Ovary (tissue), 3 donors: ENCODE measurements at regions not wholly inside any gene's neighbourhood (a gene's known extent, or its start where the extent isn't known, plus 50 kb on each side); places are given as distances from the start of the nearest gene placed in this dataset.

Source experiments
- EP300 ChIP-seq: sonication (generic); formaldehyde crosslinking; IDR thresholded peaks from one replicate; pipeline ENCODE4 v1.6.1; 2017; ENCODE audit warnings: antibody characterized with exemption
- POLR2A ChIP-seq: fragments of 450-650 bp; IDR thresholded peaks from one replicate; pipeline ENCODE4 v1.6.1; 2017; ENCODE audit warnings: antibody characterized with exemption, mild to moderate bottlenecking, moderate library complexity
- TF ChIP-seq, protein P1 (sequence below), 3 donors: fragments of 450-650 bp in 2 of 3; fragments of 200-600 bp in 1 of 3; IDR thresholded peaks; one replicate each; pipeline versions ENCODE4 v1.5.1 to v1.8.0; 2016 to 2022; ENCODE audit warnings: antibody characterized with exemption in 3 of 3, mild to moderate bottlenecking in 1 of 3
- donor health status: DM: no; HTN: no; CAD: no.

DNA sequence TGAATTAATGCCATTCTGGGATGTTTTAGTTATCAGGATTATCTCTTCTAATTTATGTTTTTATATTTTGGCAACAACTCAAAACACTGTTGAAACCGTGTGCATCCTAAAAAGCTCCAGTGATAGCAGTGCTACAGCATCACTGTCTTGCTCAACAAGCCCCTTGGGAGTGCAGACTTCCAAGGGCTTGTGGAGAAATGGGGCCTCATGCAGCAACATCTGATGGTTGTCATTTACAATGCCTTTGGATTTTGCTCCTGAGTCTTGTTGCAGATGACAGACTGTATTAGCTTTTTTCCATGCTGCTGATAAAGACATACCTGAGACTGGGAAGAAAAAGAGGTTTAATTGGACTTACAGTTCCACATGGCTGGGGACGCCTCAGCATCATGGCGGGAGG is 515.4 kb downstream of the NEBL start:
- TF ChIP-seq POLR2A (no peak), EP300 (no peak)
- TF ChIP-seq, protein P1, sequence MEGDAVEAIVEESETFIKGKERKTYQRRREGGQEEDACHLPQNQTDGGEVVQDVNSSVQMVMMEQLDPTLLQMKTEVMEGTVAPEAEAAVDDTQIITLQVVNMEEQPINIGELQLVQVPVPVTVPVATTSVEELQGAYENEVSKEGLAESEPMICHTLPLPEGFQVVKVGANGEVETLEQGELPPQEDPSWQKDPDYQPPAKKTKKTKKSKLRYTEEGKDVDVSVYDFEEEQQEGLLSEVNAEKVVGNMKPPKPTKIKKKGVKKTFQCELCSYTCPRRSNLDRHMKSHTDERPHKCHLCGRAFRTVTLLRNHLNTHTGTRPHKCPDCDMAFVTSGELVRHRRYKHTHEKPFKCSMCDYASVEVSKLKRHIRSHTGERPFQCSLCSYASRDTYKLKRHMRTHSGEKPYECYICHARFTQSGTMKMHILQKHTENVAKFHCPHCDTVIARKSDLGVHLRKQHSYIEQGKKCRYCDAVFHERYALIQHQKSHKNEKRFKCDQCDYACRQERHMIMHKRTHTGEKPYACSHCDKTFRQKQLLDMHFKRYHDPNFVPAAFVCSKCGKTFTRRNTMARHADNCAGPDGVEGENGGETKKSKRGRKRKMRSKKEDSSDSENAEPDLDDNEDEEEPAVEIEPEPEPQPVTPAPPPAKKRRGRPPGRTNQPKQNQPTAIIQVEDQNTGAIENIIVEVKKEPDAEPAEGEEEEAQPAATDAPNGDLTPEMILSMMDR (IDR thresholded peaks at IDR 0.05): no peak
